ENCODE measurements at regions not wholly inside any gene's neighbourhood (a gene's known extent, or its start where the extent isn't known, plus 50 kb on each side); places are given as distances from the start of the nearest gene placed in this dataset.
A peak's percentile ranks its signal among the peaks of the same experiment; 100 is the strongest.

GRCh38 chr2:217035967-217036366 lies 176.1 kb upstream of the TNP1 start:
- Histone ChIP-seq H3K4me3 (ENCODE audit: low read depth, low read length) (no peak overlapping the region), H3K36me3 (ENCODE audit: control insufficient read depth, insufficient read depth, low read length) (no peaks in the 10 kb centered on the region), H3K27me3 (ENCODE audit: control insufficient read depth, insufficient read depth, low read length) (peaks cover 2% of the 10 kb centered on the region)
- TF ChIP-seq, protein P1, sequence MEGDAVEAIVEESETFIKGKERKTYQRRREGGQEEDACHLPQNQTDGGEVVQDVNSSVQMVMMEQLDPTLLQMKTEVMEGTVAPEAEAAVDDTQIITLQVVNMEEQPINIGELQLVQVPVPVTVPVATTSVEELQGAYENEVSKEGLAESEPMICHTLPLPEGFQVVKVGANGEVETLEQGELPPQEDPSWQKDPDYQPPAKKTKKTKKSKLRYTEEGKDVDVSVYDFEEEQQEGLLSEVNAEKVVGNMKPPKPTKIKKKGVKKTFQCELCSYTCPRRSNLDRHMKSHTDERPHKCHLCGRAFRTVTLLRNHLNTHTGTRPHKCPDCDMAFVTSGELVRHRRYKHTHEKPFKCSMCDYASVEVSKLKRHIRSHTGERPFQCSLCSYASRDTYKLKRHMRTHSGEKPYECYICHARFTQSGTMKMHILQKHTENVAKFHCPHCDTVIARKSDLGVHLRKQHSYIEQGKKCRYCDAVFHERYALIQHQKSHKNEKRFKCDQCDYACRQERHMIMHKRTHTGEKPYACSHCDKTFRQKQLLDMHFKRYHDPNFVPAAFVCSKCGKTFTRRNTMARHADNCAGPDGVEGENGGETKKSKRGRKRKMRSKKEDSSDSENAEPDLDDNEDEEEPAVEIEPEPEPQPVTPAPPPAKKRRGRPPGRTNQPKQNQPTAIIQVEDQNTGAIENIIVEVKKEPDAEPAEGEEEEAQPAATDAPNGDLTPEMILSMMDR (IDR thresholded peaks at IDR 0.05; ENCODE audit: insufficient read depth, low read length, severe bottlenecking): no peak
- DNase-seq (ENCODE audit: low read depth): peak; percentile 72
- no peak for FAIRE-seq

GRCh38 chr2:217033186-217033585 lies 173.3 kb upstream of the TNP1 start:
- peaks cover 5% of the 10 kb centered on the region for H3K27me3 ChIP-seq (ENCODE audit: control insufficient read depth, insufficient read depth, low read length)
- H3K4me3 ChIP-seq (ENCODE audit: low read depth, low read length): no peak overlapping the region
- no peak for DNase-seq (ENCODE audit: low read depth)
- TF ChIP-seq, protein P1 (IDR thresholded peaks at IDR 0.05; ENCODE audit: insufficient read depth, low read length, severe bottlenecking): no peak
- FAIRE-seq: no peak
- H3K36me3 ChIP-seq (ENCODE audit: control insufficient read depth, insufficient read depth, low read length): no peaks in the 10 kb centered on the region

GRCh38 chr2:217031445-217031844 lies 171.6 kb upstream of the TNP1 start:
- H3K27me3 ChIP-seq (ENCODE audit: control insufficient read depth, insufficient read depth, low read length): peaks cover 5% of the 10 kb centered on the region
- H3K4me3 ChIP-seq (ENCODE audit: low read depth, low read length): no peak overlapping the region
- TF ChIP-seq, protein P1 (IDR thresholded peaks at IDR 0.05; ENCODE audit: insufficient read depth, low read length, severe bottlenecking): no peak
- FAIRE-seq (no peak), DNase-seq (ENCODE audit: low read depth) (no peak)
- no peaks in the 10 kb centered on the region for H3K36me3 ChIP-seq (ENCODE audit: control insufficient read depth, insufficient read depth, low read length)

- FAIRE-seq (peak; percentile 47), DNase-seq (ENCODE audit: low read depth) (no peak)
- Histone ChIP-seq H3K4me3 (ENCODE audit: low read depth, low read length) (no peak overlapping the region), H3K36me3 (ENCODE audit: control insufficient read depth, insufficient read depth, low read length) (no peaks in the 10 kb centered on the region), H3K27me3 (ENCODE audit: control insufficient read depth, insufficient read depth, low read length) (peaks cover 5% of the 10 kb centered on the region)
- TF ChIP-seq, protein P1 (IDR thresholded peaks at IDR 0.05; ENCODE audit: insufficient read depth, low read length, severe bottlenecking): no peak
Observed at GRCh38 chr2:217030081-217030480, 170.2 kb upstream of the TNP1 start.

- no peak for FAIRE-seq
- TF ChIP-seq, protein P1 (IDR thresholded peaks at IDR 0.05; ENCODE audit: insufficient read depth, low read length, severe bottlenecking): no peak
- Histone ChIP-seq H3K27me3 (ENCODE audit: control insufficient read depth, insufficient read depth, low read length) (peaks cover 5% of the 10 kb centered on the region), H3K36me3 (ENCODE audit: control insufficient read depth, insufficient read depth, low read length) (no peaks in the 10 kb centered on the region), H3K4me3 (ENCODE audit: low read depth, low read length) (no peak overlapping the region)
- DNase-seq (ENCODE audit: low read depth): no peak
Observed at GRCh38 chr2:217028128-217028527, 168.3 kb upstream of the TNP1 start.

DNA sequence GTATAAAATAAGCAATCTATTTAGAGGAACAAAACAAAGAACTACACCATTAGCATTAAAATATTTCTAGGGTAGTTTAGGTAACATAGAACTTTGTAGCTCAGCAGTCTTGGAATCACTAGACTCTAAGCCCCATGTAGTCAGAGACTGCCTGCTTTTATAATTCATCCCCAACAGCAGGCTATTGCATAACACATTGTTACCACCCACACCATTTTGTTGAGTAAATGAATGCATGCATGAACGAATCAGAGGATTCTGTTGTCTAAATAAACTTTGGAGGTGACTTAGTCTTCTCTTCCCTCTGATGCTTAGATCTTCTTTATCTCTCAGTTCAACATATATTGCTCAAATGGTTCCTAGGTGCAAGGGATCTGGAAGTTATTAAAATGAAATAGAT lies 167.6 kb upstream of the TNP1 start:
- H3K4me3 ChIP-seq (ENCODE audit: low read depth, low read length): no peak overlapping the region
- H3K36me3 ChIP-seq (ENCODE audit: control insufficient read depth, insufficient read depth, low read length): no peaks in the 10 kb centered on the region
- peak; percentile 6 for DNase-seq (ENCODE audit: low read depth)
- FAIRE-seq: no peak
- TF ChIP-seq, protein P1 (IDR thresholded peaks at IDR 0.05; ENCODE audit: insufficient read depth, low read length, severe bottlenecking): no peak
- H3K27me3 ChIP-seq (ENCODE audit: control insufficient read depth, insufficient read depth, low read length): peaks cover 5% of the 10 kb centered on the region

Measured in bronchial epithelial cell (primary cell).